ENCODE measurements at regions not wholly inside any gene's neighbourhood (a gene's known extent, or its start where the extent isn't known, plus 50 kb on each side); places are given as distances from the start of the nearest gene placed in this dataset.
"Not testable (repeated sequence)": the region's sequence is repeated elsewhere in the genome, so short reads cannot be mapped to it uniquely, and the experiment has no call there.

DNA sequence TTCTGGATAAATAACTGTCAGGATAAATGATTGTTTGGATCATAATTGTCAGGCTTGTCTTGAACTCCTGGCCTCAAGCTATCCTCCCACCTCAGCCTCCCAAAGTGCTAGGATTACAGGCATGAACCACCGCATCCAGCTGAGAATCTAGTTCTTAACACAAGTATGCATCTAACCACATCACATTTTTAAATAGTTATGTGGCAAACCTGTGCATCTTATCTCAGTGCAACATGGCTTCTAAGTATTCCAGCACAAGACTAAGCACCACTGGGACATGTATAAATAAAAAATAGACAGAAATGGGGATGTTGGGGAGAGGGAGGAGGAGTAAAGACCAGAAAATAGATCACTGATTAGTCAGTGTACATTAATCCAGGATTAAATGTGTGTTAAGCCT is 74.7 kb upstream of the TBL1X start:
- DNase-seq = no peak

DNA sequence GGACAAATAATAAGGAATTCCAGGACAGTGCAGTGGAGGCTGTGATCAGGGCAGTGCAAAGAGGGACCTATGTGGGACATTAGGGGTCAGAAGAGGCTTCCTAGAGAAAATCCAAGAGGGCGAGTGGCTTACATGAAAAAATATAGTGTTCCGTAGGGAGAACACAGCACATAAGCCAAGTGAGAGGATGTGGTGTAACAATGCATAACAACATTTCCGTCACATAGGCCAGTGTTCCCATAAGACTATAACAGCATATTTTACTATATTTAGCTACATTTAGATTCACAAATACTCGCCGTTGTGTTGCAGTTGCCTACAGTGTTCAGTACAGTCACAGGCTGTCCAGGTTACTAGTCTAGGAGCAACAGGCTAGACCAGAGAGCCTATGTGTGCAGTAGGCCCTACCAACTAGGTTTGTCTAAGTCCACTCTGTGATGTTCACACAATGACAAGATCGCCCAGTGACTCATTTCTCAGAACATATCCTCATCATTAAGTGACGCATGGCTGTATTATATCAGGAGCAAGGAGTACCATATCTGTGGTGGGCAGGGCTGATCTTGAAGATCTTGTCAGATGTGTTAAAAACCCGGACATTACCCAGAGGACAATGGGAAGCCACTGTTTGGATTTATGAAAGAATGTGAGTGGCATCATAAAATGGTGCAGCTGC is 74.0 kb upstream of the TBL1X start:
- DNase-seq = no peak

DNA sequence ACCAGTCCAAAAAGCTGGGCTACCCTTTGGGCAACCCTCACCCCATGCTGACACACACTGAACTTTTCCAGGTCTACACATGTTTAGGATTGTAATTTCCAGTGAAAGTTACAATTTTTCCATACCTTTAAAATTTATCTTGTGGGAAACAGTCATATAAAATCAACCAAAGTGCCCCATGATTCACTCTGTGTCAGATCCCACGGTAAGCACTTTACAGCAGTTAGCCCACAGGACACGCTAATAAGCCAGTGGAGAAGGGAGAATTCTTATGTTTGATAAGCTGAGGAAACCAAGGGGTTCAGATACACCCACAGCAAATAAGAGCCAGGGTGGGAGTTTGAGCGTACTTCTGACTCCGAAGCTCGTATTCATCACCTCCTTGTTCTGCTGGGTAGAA is 72.4 kb upstream of the TBL1X start:
- no peak for DNase-seq

DNA sequence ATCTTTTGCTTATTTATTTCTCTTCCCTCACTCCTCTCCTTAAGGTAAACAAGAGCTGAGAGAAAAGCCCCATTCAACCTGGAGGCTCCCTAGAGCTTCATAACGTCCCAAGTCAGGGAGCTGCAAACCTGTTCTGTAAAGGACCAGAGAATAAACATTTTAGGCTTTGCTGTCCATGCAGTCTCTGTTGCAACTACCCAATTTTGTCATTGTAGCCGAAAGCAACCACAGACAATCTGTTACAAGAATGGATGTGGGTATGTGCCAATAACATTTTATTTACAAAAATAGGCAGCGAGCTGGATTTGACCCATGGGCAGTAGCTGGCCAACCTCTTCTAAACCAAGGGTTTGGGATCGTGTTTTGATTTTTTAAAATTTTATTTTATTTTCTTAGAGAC is 71.3 kb upstream of the TBL1X start:
- no peak for DNase-seq

DNA sequence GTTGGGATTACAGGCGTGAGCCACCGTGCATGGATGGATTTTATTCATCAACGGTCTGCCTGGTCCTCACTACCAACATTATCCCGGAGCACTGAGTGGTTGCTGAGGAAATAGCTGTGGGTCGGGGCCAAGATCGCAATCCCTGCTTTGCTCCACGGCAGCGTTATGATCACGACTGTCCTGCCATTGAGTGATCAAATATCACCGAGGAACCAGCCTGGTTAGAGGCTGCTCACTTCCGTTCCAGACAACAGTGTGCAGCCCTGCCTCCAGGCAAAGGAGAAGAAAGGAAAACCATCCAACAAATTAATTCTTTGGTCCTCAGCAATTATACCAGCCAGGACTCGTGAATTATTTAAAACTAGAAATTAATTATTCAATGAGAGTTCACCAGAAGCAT is 70.6 kb upstream of the TBL1X start:
- DNase-seq = no peak

DNA sequence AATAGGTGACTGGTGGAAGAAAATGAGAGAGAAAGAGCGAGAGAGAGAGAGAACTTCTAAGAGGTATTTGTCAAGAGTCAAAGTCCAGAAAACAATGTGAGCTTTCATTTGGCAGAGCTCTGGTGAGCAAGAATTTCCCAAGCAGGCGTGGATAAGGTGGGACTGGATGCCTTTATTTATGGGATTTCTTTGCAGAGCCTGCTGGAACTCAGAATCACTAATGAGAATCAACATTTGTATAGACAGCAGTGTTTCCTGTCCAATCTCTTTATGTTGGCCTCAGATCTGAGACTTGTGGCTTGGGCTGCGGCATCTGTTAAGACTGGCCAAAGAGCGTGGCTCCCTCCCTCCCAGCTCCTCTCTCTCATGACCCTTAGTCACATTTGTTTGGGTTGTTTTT is 67.9 kb upstream of the TBL1X start:
- no peak for DNase-seq

DNA sequence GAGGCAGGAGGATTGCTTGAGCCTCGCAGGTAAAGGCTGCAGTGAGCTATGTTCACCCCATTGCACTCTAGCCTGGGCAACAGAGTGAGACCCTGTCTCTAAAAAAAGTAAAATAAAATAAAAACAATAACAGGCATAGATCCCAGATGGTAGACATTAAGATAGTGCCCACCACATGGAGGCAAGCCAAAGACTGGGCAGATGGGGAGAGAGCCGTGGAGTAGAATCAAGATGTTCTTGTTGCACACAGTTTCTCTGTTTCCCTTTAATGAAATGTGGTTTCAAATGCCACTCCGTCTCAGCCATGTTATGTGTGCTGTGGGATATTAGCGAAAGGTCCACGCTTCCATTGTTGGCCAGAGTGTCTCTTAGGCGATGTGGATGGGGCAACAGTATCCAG is 63.8 kb upstream of the TBL1X start:
- no peak for DNase-seq

DNA sequence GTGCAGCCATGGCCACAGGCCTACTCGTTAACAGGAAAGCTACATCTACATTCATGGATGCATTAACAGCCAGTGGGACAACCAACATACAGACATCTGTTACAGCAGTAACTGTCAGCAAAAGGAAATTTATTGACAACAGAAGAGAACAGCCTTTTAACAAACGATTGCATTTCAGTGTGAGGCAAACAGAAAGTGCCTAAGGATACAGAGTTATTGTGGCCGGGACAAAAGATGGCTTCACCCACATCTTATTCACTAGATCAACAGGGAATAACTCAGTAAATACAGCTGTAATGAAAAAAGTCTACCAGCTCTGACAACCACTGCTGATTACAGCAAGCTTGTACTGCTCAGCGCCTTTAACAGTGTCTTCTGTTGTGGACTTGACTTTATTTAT is 61.5 kb upstream of the TBL1X start:
- DNase-seq = no peak

DNA sequence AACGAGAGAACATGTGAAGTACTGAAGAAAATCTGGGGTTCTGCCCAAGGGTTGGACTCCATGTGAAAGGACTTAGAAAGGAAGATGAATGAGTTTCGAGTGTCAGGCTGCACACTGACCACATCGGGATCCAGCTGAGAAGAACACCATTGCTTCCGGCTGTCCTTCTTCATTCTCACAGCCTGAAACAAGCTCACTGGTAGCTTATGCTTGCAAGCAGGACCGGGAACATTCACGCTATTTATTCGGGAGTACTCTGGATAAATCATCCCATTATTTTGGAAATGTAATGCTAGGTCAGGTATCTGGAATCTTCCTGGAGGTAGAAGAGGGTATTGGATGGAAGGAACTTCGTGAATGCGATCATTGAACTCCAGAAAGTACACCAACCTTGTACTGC is 59.2 kb upstream of the TBL1X start:
- not testable (repeated sequence) for DNase-seq

DNA sequence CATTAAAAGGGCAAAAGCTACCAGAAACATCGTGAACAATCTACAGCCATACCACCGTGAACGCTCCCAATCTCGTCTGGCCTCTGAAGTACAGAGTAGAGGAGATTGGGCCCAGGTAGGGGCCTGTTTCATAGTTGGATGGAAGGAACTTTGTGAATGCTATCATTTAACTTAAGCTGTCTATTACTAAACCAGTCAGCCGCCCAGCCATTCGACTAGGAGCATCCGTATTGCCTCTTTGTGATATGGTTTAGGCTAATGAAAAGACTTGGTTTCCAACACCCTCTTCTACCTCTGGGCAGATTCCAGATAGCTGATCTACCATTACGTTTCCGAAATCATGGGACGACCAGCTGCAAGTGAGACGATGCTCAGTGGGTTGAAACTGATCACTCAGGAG is 54.0 kb upstream of the TBL1X start:
- not testable (repeated sequence) for DNase-seq

DNA sequence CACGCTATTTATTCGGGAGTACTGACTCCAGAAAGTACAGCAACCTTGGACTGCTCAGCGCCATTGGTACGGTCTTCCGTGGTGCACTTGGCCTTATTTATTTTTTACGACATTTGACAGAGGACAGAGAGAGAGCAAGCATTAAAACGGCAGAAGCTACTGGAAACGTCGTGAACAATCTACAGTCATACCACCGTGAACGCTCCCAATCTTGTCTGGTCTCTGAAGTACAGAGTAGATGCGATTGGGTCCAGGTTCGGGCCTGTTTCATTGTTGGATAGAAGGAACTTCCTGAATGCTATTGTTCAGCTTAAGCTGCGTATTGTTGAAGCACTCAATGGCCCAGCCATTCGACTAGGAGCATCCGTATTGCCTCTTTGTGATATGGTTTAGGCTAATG is 53.2 kb upstream of the TBL1X start:
- not testable (repeated sequence) for DNase-seq

DNA sequence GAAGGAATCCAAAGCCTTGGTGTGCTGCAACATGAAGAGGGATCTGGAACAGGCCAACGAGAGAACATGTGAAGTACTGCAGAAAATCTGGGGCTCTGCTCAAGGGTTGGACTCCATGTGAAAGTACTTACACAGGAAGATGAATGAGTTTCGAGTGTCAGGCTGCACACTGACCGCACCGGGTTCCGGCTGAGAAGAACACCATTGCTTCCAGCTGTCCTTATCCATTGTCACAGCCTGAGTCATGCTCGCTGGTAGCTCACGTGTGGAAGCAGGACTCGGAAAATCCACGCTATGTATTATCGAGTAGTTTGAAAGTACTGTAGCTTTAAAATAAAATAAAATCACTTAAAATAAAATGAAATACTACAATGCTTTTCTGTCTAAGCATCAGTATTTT is 50.4 kb upstream of the TBL1X start:
- no peak for DNase-seq
